ENCODE measurements at regions not wholly inside any gene's neighbourhood (a gene's known extent, or its start where the extent isn't known, plus 50 kb on each side); places are given as distances from the start of the nearest gene placed in this dataset.

DNA sequence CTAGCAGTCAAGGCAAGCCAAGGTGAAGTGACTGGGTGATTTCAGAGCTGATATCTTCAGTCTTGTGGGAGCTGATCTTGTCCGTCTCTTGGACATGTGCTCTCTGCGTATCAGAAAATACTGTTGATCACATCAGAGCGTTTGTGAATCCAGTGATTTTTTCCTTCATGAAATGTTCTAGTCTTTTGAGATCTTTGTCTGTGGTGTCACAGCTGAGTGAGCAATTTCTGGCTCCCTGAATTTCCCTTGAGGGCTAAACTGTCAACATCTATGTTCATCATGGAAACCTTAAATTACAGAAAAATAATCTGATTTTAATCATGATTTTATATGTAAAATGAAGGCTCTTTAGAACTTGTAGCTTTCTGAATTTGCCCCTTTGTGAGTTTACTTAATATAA is 432.0 kb downstream of the CCDC85A start:
- no peak for DNase-seq (ENCODE audit: low read depth)

DNA sequence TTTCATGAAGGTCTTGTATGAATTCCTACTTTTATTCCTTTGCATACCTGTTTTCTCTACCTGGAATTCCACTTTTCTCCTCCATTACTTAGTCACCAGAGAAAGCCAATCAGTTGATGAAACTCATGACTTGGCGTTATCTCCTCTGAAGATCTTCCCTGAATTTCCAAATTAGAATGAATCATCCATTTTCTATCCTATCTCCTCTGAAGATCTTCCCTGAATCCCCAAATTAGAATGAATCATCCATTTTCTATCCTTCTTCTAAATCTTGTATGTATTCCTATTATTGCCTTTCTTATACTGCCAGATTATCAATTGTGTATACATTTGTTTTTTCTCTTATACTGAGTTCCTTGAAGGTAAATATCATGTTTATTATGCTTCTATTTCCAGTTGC is 440.4 kb downstream of the CCDC85A start:
- DNase-seq (ENCODE audit: low read depth), result no peak

DNA sequence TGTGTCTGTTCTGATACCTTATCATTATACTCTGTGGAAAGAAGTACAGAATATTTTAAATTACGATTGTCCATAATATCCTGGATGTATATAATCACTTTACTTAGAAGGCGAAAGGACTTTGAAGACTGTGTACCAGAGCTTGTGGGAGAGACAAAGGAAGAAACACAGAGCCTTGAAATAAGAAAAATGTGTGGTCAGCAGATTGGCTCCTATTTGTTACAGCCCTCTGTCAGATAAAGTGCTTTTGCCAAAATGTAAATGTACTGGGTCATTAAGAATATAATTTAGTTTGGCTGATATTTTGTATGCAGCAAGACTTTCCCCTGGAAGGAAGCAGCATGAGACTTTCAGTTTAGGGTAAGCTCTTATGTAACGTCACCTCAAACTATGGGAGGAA is 443.1 kb downstream of the CCDC85A start:
- no peak for DNase-seq (ENCODE audit: low read depth)

DNA sequence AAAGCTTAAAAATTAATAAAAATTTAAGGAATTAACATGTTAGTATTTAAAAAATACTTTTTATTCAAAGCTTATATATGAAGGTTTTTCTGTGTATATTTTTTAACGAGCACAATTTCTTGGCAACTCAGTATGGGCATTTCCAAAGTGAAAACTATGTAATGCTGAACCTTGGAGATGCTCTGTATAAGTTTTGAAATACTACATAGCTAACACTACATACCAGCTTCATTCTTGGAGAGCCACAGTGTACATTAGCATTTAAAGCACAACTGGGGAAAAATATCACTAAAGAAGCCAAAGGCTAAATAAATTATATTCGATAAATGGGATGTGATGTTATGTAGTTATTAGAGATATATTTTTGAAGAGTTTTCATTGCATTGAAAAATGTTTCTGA is 446.5 kb downstream of the CCDC85A start:
- no peak for DNase-seq (ENCODE audit: low read depth)

GRCh38 chr2:56647997-56648396 is 464.2 kb downstream of the CCDC85A start:
- no peak for DNase-seq (ENCODE audit: low read depth)

DNA sequence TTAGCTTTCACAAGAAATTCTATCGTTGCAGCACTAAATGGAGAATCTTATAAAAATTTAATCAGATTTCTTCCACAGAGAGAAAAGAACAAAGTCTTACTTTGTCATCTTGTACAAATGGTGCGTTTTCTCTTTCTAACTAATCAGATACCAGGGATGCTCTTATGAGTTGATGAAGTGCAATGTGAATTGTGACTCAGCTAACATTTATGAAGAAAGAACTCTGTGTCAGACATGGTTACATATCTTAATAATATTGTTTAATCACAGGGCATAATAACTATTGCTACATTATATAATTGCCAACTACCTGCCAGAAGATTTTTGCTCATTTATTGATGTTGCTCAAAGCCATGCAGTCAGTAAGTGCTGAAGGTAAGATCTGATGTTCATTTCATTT is 465.0 kb downstream of the CCDC85A start:
- DNase-seq (ENCODE audit: low read depth), result no peak

DNA sequence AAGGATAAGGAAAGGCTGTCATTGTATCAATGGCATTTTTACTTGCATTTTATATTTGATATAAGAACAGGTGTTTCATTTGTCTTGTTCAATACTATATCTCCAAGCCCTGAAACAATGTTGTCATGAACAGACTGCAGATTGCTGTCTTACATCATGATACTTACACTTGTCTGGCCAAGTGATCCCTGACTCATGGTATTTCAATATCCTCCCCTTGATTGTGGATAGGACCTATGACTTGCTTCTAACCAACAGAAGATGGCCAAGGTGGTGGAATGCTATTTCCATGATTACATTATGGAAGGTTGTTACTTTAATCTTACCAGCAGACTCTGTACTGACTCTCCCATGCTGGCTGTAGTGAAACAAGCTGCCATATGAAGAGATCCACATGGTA is 471.1 kb downstream of the CCDC85A start:
- no peak for DNase-seq (ENCODE audit: low read depth)

DNA sequence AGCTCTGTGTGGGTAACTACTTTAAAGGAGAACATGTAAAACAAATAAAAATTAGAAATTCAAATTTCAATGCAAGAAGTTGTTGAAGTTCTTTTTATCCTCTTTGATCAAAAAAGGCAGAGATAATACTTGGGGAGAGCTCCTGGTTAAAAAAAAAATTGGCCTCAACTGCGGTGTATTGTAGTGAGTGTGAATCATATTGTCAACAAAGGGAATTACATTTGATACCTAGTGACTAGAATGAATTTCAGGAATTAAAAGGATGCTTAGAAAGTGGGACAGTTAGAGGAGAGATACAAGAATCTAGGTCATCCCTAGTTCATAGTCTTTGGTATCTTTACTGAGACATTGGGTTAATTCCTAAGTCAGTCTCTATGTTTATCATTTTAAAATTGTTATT is 473.0 kb downstream of the CCDC85A start:
- no peak for DNase-seq (ENCODE audit: low read depth)

DNA sequence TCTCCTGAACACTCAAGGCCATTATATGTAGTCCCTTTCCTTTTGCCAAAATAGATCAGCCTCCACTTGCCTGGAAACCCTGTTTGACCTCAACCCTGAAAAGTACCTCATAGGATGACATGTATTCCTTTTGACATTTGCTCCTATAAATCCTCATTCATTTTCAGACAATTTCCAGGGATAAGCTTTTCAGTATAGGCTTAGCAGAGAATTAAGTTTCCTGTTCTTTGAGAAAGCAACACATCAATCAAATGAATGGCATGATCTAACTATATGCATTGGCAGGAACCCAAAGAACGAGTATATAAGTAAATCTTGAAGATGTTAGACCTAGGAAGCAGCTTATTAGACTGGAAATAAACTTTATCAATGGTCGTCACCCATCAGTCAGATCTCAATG is 483.0 kb downstream of the CCDC85A start:
- no peak for DNase-seq (ENCODE audit: low read depth)

- DNase-seq (ENCODE audit: low read depth), result no peak
Measured at GRCh38 chr2:56671973-56672569, 488.3 kb downstream of the CCDC85A start.

DNA sequence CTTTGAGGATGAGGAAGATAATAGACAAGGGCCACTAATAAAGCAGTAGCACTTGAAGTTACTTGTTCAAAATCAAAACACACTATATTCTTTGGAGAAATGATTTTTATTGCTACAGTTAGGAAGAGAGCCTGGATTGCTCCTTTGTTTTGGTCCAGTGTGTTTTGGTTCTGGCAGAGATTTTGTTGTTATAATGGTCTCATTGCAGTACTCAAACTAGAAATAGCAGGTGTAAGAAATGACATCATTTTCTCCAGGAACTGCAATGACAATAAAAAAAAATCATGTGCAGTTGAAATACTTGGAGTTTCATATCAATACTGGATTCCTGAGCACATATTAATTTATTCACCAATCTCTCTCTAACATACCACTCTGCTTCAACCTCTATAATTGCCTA is 490.3 kb downstream of the CCDC85A start:
- no peak for DNase-seq (ENCODE audit: low read depth)

GRCh38 chr2:56676966-56677365 is 493.2 kb downstream of the CCDC85A start:
- DNase-seq (ENCODE audit: low read depth), result no peak

- no peak for DNase-seq (ENCODE audit: low read depth)
Measured at GRCh38 chr2:56680971-56681631, 497.3 kb downstream of the CCDC85A start.

DNA sequence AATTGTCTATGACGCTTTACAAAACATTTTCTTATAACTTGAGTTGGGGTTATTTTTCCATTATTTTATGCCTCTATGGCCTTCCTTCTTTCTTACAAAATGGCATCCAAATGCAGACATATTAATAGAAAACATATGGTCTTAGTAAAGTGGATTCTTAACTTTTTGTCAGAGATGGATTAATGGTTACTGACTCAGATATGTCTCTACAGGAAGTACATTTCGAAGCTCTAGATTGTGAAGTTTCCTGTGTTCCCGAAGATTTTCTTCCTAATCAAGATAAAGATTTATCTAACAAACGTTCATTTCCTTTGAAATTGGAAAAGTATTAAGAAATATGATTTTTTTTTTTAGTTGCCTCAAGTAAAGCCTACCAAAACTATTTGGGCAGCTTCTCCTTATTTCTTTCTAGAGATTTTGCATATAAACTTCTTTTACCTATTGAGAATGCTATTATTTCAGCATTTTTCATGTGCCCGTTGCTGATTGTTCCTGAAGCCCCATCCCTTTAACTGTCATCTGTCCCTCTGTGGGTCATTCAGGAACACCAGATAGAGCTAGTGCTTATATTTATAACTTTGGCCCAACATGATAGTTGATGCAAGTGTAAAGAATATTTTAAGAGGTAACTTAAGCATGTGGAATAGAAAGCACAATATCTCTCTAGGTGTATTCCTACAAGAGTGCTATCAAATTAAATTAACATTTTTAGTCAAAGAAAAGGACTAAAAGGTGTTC is 498.0 kb downstream of the CCDC85A start:
- no peak for DNase-seq (ENCODE audit: low read depth)

GRCh38 chr2:56682397-56682760 is 498.6 kb downstream of the CCDC85A start:
- no peak for DNase-seq (ENCODE audit: low read depth)

DNA sequence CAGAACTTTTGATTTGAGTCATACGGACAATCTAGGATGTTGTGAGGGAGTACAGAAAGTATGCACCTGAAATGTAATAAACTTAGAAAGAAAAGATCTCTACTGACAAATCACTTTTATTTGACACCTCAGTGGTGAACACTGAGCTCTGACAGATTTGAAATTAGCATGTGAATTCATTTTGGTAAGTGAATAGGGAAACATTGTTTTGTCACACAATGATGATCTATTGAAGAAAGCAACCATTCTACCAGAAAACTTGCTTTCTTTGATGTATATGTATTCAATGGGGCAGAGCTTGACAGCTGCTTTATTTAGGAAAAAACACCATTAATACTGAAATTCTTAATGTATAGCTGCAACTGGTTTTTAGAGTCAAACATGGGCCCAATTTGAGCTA is 500.5 kb downstream of the CCDC85A start:
- DNase-seq (ENCODE audit: low read depth), result no peak

GRCh38 chr2:56685205-56685604 is 501.4 kb downstream of the CCDC85A start:
- DNase-seq (ENCODE audit: low read depth), result no peak

DNA sequence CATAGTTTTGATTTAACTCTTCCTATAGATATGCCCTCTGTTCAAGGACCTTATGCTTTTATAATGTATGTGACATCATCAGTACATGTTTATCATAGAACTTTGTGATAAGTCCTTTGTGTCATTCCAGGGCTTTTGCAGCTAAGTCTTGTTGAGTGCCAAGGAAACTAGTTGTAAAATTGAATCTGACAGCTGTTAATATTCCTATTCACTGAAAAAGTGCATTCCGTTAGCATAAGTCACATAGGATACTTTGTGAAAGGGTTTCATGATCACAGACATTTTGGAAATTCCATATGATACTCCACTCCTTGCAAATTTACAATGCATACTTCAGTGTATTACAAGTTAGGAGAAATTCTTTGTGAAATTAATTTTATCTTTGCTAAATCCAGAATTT is 503.4 kb downstream of the CCDC85A start:
- no peak for DNase-seq (ENCODE audit: low read depth)

GRCh38 chr2:56688661-56689060 is 504.9 kb downstream of the CCDC85A start:
- no peak for DNase-seq (ENCODE audit: low read depth)

GRCh38 chr2:56693501-56693900 is 509.7 kb downstream of the CCDC85A start:
- DNase-seq (ENCODE audit: low read depth), result no peak

- no peak for DNase-seq (ENCODE audit: low read depth)
Measured at GRCh38 chr2:56703001-56703400, 519.2 kb downstream of the CCDC85A start.

GRCh38 chr2:56705713-56706112 is 521.9 kb downstream of the CCDC85A start:
- no peak for DNase-seq (ENCODE audit: low read depth)

DNA sequence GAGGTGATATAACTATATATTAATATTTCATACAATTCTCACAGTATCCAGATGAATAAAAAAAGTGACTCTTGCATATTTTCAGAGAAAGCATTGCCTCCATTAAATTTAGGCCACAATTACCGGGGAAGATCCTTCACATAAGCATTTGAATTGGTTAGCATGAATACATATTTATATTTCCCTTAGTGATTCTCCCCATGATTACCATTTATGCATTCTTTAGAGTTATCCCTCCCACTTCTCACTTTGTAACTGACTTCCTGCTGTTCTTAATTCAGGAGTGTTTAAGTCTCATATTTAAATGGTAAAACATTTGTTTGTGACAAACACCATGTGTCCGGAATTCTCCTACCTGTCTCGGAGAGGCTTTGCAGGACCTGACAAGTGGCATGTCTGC is 523.4 kb downstream of the CCDC85A start:
- no peak for DNase-seq (ENCODE audit: low read depth)

DNA sequence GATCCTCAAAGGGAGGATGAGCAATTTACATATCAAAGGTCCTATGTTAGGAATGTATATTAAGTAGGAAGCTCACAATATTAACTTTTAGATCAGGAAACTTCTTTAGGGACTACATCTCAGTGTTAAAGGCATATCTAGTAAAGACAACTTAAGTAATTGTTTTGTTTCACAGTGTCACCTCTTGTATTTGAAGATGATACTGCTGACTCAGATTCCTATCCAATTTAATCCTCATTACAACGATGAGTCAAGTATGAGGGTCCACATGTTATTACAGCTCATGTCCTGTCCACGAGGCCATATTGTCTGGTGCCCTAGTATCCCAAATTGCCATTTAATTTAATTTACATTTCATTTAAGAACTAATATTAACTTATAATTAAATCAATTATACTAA is 523.9 kb downstream of the CCDC85A start:
- DNase-seq (ENCODE audit: low read depth), result no peak

All from stimulated activated CD8-positive, alpha-beta memory T cell treated with anti-CD3 and anti-CD28 coated beads, Interleukin-15, amount 100 ng/mL, for 1 hour (primary cell).